HCT116 (cell line): ENCODE measurements at regions not wholly inside any gene's neighbourhood (a gene's known extent, or its start where the extent isn't known, plus 50 kb on each side); places are given as distances from the start of the nearest gene placed in this dataset.

Source experiments
- ATAC-seq: fragments of 200-7000 bp; cut with Tn5 transposase; 2 replicates; pipeline ENCODE4 v1.9.1; 2020; ENCODE audit warnings: mild to moderate bottlenecking, moderate library complexity
- BruUV-seq: library from RNA; stranded (reverse); fragments of 400-500 nt; replicated peaks from 2 replicates; lab custom pipeline; 2021; lab: Mats Ljungman, UMichigan
- CTCF ChIA-PET: fragments of 300-600 bp; sonication (Branson Sonifier 250); formaldehyde crosslinking; loops from one replicate; lab custom pipeline; 2021; ENCODE audit warnings: antibody characterized with exemption; lab: Charles Lee
- POLR2A ChIA-PET: fragments of 300-600, 350-600 bp; sonication (Branson Sonifier 250); formaldehyde crosslinking; loops from one replicate; lab custom pipeline; 2021; ENCODE audit warnings: antibody characterized with exemption; lab: Charles Lee
- RAD21 ChIA-PET, 2 experiments: fragments of 300-600 bp; sonication (Branson Sonifier 250); formaldehyde crosslinking; loops; one replicate each; lab custom pipeline; 2023; ENCODE audit warnings: low total read pairs in 2 of 2; ENCODE audit not compliant: uncharacterized antibody in 2 of 2, unreplicated experiment in 2 of 2, low non-redundant PET in 1 of 2; lab: Charles Lee
- DNase-seq: peaks from one replicate; pipeline ENCODE4 v3.0.0-alpha.2; 2010; ENCODE audit warnings: low read depth, low spot score
- H2AFZ ChIP-seq: fragments of 200-600 bp; shearing (Covaris generic), sonication (generic); 2 replicates; pipeline ENCODE4 v1.6.1; 2017; ENCODE audit warnings: low read depth, mixed run types, mixed read lengths, antibody characterized with exemption, low read length; ENCODE audit not compliant: poor library complexity, severe bottlenecking
- H3K27ac ChIP-seq: 2 replicates; pipeline ENCODE4 v1.5.1; 2012; ENCODE audit warnings: low read depth, low read length
- H3K27me3 ChIP-seq: fragments of 200-600 bp; sonication (generic); 2 replicates; pipeline ENCODE4 v1.6.1; 2016; ENCODE audit warnings: mixed run types, low read length, mixed read lengths; ENCODE audit not compliant: insufficient read depth
- H3K36me3 ChIP-seq, 2 experiments: fragments of 200-500 bp in 1 of 2; fragments of 200-600 bp in 1 of 2; sonication (Bioruptor generic) in 1 of 2; sonication (generic) in 1 of 2; 2 replicates each; pipeline versions ENCODE4 v1.5.1 to v1.6.1; 2014 to 2016; ENCODE audit warnings: low read length in 2 of 2, inconsistent platforms in 1 of 2, mixed read lengths in 1 of 2, mixed run types in 1 of 2; ENCODE audit not compliant: insufficient read depth in 2 of 2, control insufficient read depth in 1 of 2
- H3K4me1 ChIP-seq, 2 experiments: fragments of 200-600 bp in 1 of 2; sonication (generic) in 1 of 2; 2 replicates each; pipeline versions ENCODE4 v1.5.1 to v1.6.1; 2012 to 2017; ENCODE audit warnings: low read length in 2 of 2, inconsistent platforms in 1 of 2, mild to moderate bottlenecking in 1 of 2, mixed read lengths in 1 of 2, mixed run types in 1 of 2, moderate library complexity in 1 of 2; ENCODE audit not compliant: insufficient read depth in 2 of 2, control insufficient read depth in 1 of 2
- H3K4me2 ChIP-seq: fragments of 200-600 bp; sonication (generic); 2 replicates; pipeline ENCODE4 v1.6.1; 2017; ENCODE audit warnings: mixed run types, low read length, mixed read lengths
- H3K4me3 ChIP-seq, 2 experiments: fragments of 200-600 bp in 1 of 2; sonication (generic) in 1 of 2; replicated peaks in 1 of 2; 2 replicates each; pipeline ENCODE4 v1.5.1; 2011 to 2016; ENCODE audit warnings: low read length in 2 of 2, control low read depth in 1 of 2, low read depth in 1 of 2, mild to moderate bottlenecking in 1 of 2, mixed read lengths in 1 of 2, mixed run types in 1 of 2
- H3K79me2 ChIP-seq: fragments of 200-600 bp; sonication (generic); 2 replicates; pipeline ENCODE4 v1.6.1; 2017; ENCODE audit warnings: mild to moderate bottlenecking, mixed run types, low read length, moderate library complexity, mixed read lengths; ENCODE audit not compliant: insufficient read depth
- H3K9ac ChIP-seq: fragments of 200-600 bp; sonication (generic); 2 replicates; pipeline ENCODE4 v1.6.1; 2016; ENCODE audit warnings: low read length, mixed read lengths
- H3K9me2 ChIP-seq: fragments of 200-600 bp; sonication (generic), shearing (Covaris generic); 2 replicates; pipeline ENCODE4 v1.6.1; 2017; ENCODE audit warnings: mixed run types, mild to moderate bottlenecking, moderate library complexity; ENCODE audit not compliant: insufficient read depth
- H3K9me3 ChIP-seq, 2 experiments: fragments of 200-500 bp in 1 of 2; fragments of 200-600 bp in 1 of 2; sonication (Bioruptor generic) in 1 of 2; sonication (generic) in 1 of 2; 2 replicates each; pipeline ENCODE4 v1.6.1; 2014 to 2017; ENCODE audit warnings: low read length in 2 of 2, mixed read lengths in 2 of 2, inconsistent platforms in 1 of 2, low read depth in 1 of 2, mild to moderate bottlenecking in 1 of 2, mixed run types in 1 of 2, moderate library complexity in 1 of 2; ENCODE audit not compliant: control insufficient read depth in 1 of 2, insufficient read depth in 1 of 2
- H4K20me1 ChIP-seq: fragments of 200-600 bp; sonication (generic), shearing (Covaris generic); 2 replicates; pipeline ENCODE4 v1.6.1; 2017; ENCODE audit warnings: mixed run types, mild to moderate bottlenecking, moderate library complexity; ENCODE audit not compliant: insufficient read depth
- ATF3 ChIP-seq: IDR thresholded peaks from 2 replicates; pipeline ENCODE4 v1.6.1; 2012
- EGR1 ChIP-seq: IDR thresholded peaks from 2 replicates; pipeline ENCODE4 v1.6.1; 2012; ENCODE audit warnings: low read depth
- ELF1 ChIP-seq: IDR thresholded peaks from 2 replicates; pipeline ENCODE4 v1.6.1; 2012; ENCODE audit warnings: low read depth, borderline replicate concordance
- EZH2phosphoT487 ChIP-seq: fragments of 200-600 bp; IDR thresholded peaks from 2 replicates; pipeline ENCODE4 v1.6.1; 2018; ENCODE audit warnings: antibody characterized with exemption, borderline replicate concordance
- FOSL1 ChIP-seq: IDR thresholded peaks from 2 replicates; pipeline ENCODE4 v1.6.1; 2012; ENCODE audit warnings: low read depth
- JUND ChIP-seq: IDR thresholded peaks from 2 replicates; pipeline ENCODE4 v1.6.1; 2012
- POLR2A ChIP-seq: IDR thresholded peaks from 2 replicates; pipeline ENCODE4 v1.7.0; 2011; ENCODE audit warnings: borderline replicate concordance; ENCODE audit not compliant: insufficient read depth, insufficient read length; ENCODE audit errors: extremely low read depth
- RAD21 ChIP-seq: IDR thresholded peaks from 2 replicates; pipeline ENCODE4 v1.6.1; 2012; ENCODE audit warnings: low read depth, mild to moderate bottlenecking
- REST ChIP-seq: IDR thresholded peaks from 2 replicates; pipeline ENCODE4 v1.6.1; 2012; ENCODE audit warnings: low read depth
- ZFX ChIP-seq: fragments of 450-650 bp; IDR thresholded peaks from 2 replicates; pipeline ENCODE4 v1.6.1; 2017
- ZNF274 ChIP-seq: fragments of 200-500 bp; sonication (Bioruptor generic); IDR thresholded peaks from 2 replicates; pipeline ENCODE4 v1.6.1; 2014; ENCODE audit warnings: mild to moderate bottlenecking, low read depth, low read length, inconsistent platforms
- intact Hi-C: fragments of 100-400 bp; cut with micrococcal nuclease; formaldehyde crosslinking; loops from 2 replicates; pipeline ENCODE4 v1.10.0; 2022

- CTCF ChIA-PET, result no interaction called here
- H3K27me3 ChIP-seq, result no peaks in the 10 kb centered on the region
- H3K79me2 ChIP-seq, result no peaks in the 10 kb centered on the region
- ATAC-seq (no peak), DNase-seq (no peak)
- RAD21 ChIA-PET, result no interaction called here
- no peaks in the 10 kb centered on the region for H3K36me3 ChIP-seq
- no peaks in the 10 kb centered on the region for H3K9me2 ChIP-seq
- POLR2A ChIA-PET, result no interaction called here
- H3K4me3 ChIP-seq, result no peak overlapping the region
- no peak overlapping the region for H3K4me2 ChIP-seq
- H3K4me1 ChIP-seq, result no peaks in the 10 kb centered on the region
- intact Hi-C loops, result no loop called here
- H3K9ac ChIP-seq, result no peak overlapping the region
- no peak overlapping the region for H2AFZ ChIP-seq
- H3K27ac ChIP-seq, result no peak overlapping the region
- no TSS peak for BruUV-seq
- TF ChIP-seq ZFX (no peak), EGR1 (no peak), FOSL1 (no peak), ELF1 (no peak), ATF3 (no peak), ZNF274 (no peak), RAD21 (no peak), EZH2phosphoT487 (no peak), JUND (no peak), POLR2A (no peak), REST (no peak)
- TF ChIP-seq, all 23 proteins: peak for 0
- H4K20me1 ChIP-seq, result no peaks in the 10 kb centered on the region
- H3K9me3 ChIP-seq, result no peaks in the 10 kb centered on the region; a peak in 1 of 4 replicates
These were observed 986.0 kb downstream of the TTLL7 start for GRCh38 chr1:83012950-83013349.
